ENCODE measurements at regions not wholly inside any gene's neighbourhood (a gene's known extent, or its start where the extent isn't known, plus 50 kb on each side); places are given as distances from the start of the nearest gene placed in this dataset.
A peak's percentile ranks its signal among the peaks of the same experiment; 100 is the strongest.

- Histone ChIP-seq H3K4me1 (ENCODE audit: low read depth, poor library complexity, severe bottlenecking) (peaks cover 10% of the 10 kb centered on the region), H3K9ac (peak overlapping the region; percentile 39; the same call in 1 of the 2 replicates), H3K27ac (peak overlapping the region; percentile 24), H2AFZ (ENCODE audit: low read depth) (peak overlapping the region; percentile 63), H3K79me2 (ENCODE audit: insufficient read depth, low read depth) (no peaks in the 10 kb centered on the region), H3K27me3 (ENCODE audit: insufficient read depth, low read depth) (no peaks in the 10 kb centered on the region), H4K20me1 (ENCODE audit: insufficient read depth) (no peaks in the 10 kb centered on the region), H3K36me3 (ENCODE audit: insufficient read depth) (no peaks in the 10 kb centered on the region), H3K4me2 (peak overlapping the region; percentile 62), H3K4me3 (IDR thresholded peaks at IDR 0.05; ENCODE audit: insufficient read depth, low read depth, low read length) (no peak overlapping the region)
- no peak for TF ChIP-seq CTCF (conservative IDR thresholded peaks at IDR 0.05; ENCODE audit: low read depth, low read length)
Observed at GRCh38 chr9:99720455-99721050, 101.1 kb upstream of the NR4A3 start.

GRCh38 chr9:99721898-99722297, 99.8 kb upstream of the NR4A3 start:
- no peak overlapping the region for H2AFZ ChIP-seq (ENCODE audit: low read depth)
- no peak overlapping the region for H3K27ac ChIP-seq
- TF ChIP-seq CTCF (conservative IDR thresholded peaks at IDR 0.05; ENCODE audit: low read depth, low read length) = no peak
- H3K79me2 ChIP-seq (ENCODE audit: insufficient read depth, low read depth) = no peaks in the 10 kb centered on the region
- no peaks in the 10 kb centered on the region for H3K27me3 ChIP-seq (ENCODE audit: insufficient read depth, low read depth)
- no peak overlapping the region for H3K4me2 ChIP-seq
- no peaks in the 10 kb centered on the region for H4K20me1 ChIP-seq (ENCODE audit: insufficient read depth)
- H3K36me3 ChIP-seq (ENCODE audit: insufficient read depth) = no peaks in the 10 kb centered on the region
- no peak overlapping the region for H3K9ac ChIP-seq
- peaks cover 10% of the 10 kb centered on the region for H3K4me1 ChIP-seq (ENCODE audit: low read depth, poor library complexity, severe bottlenecking)
- no peak overlapping the region for H3K4me3 ChIP-seq (IDR thresholded peaks at IDR 0.05; ENCODE audit: insufficient read depth, low read depth, low read length)

GRCh38 chr9:99722877-99723276, 98.8 kb upstream of the NR4A3 start:
- no peak for TF ChIP-seq CTCF (conservative IDR thresholded peaks at IDR 0.05; ENCODE audit: low read depth, low read length)
- Histone ChIP-seq H4K20me1 (ENCODE audit: insufficient read depth) (no peaks in the 10 kb centered on the region), H3K79me2 (ENCODE audit: insufficient read depth, low read depth) (no peaks in the 10 kb centered on the region), H2AFZ (ENCODE audit: low read depth) (no peak overlapping the region), H3K4me3 (IDR thresholded peaks at IDR 0.05; ENCODE audit: insufficient read depth, low read depth, low read length) (no peak overlapping the region), H3K36me3 (ENCODE audit: insufficient read depth) (no peaks in the 10 kb centered on the region), H3K4me1 (ENCODE audit: low read depth, poor library complexity, severe bottlenecking) (peaks cover 10% of the 10 kb centered on the region), H3K27ac (no peak overlapping the region), H3K27me3 (ENCODE audit: insufficient read depth, low read depth) (no peaks in the 10 kb centered on the region), H3K9ac (no peak overlapping the region), H3K4me2 (no peak overlapping the region)

GRCh38 chr9:99724640-99725039, 97.0 kb upstream of the NR4A3 start:
- H3K36me3 ChIP-seq (ENCODE audit: insufficient read depth) = no peaks in the 10 kb centered on the region
- no peak overlapping the region for H2AFZ ChIP-seq (ENCODE audit: low read depth)
- peaks cover 10% of the 10 kb centered on the region for H3K4me1 ChIP-seq (ENCODE audit: low read depth, poor library complexity, severe bottlenecking)
- no peaks in the 10 kb centered on the region for H4K20me1 ChIP-seq (ENCODE audit: insufficient read depth)
- no peak overlapping the region for H3K27ac ChIP-seq
- no peak overlapping the region for H3K9ac ChIP-seq
- H3K4me2 ChIP-seq = no peak overlapping the region
- H3K4me3 ChIP-seq (IDR thresholded peaks at IDR 0.05; ENCODE audit: insufficient read depth, low read depth, low read length) = no peak overlapping the region
- TF ChIP-seq CTCF (conservative IDR thresholded peaks at IDR 0.05; ENCODE audit: low read depth, low read length) = no peak
- H3K79me2 ChIP-seq (ENCODE audit: insufficient read depth, low read depth) = no peaks in the 10 kb centered on the region
- no peaks in the 10 kb centered on the region for H3K27me3 ChIP-seq (ENCODE audit: insufficient read depth, low read depth)
